ENCODE measurements at regions not wholly inside any gene's neighbourhood (a gene's known extent, or its start where the extent isn't known, plus 50 kb on each side); places are given as distances from the start of the nearest gene placed in this dataset.
A peak's percentile ranks its signal among the peaks of the same experiment; 100 is the strongest.

- Histone ChIP-seq H2AFZ (ENCODE audit: low read length) (peak overlapping the region; percentile 85), H3K36me3 (replicated peaks in 1 of 2; ENCODE audit: control insufficient read depth in 1 of 2, insufficient read depth in 2 of 2, low read length in 2 of 2) (no peaks in the 10 kb centered on the region), H3K79me2 (ENCODE audit: insufficient read depth, low read length) (no peaks in the 10 kb centered on the region), H3K27ac (ENCODE audit: extremely low read length, insufficient read depth, low read length) (no peak overlapping the region), H3K4me2 (ENCODE audit: low read depth, low read length) (peak overlapping the region; percentile 67), H3K27me3 (ENCODE audit: control insufficient read depth in 1 of 2, insufficient read depth in 2 of 2, low read length in 2 of 2) (peaks cover 1 to 4% of the 10 kb centered on the region in 2 experiments; a peak in 2 of 5 replicates), H3K9ac (ENCODE audit: insufficient read depth, low read depth, low read length) (no peak overlapping the region), H4K20me1 (ENCODE audit: insufficient read depth, low read length) (no peaks in the 10 kb centered on the region), H3K9me3 (ENCODE audit: low read length) (no peaks in the 10 kb centered on the region), H3K4me1 (ENCODE audit: insufficient read depth, low read length) (peaks cover 11% of the 10 kb centered on the region), H3K4me3 (replicated peaks in 1 of 3; ENCODE audit: insufficient read depth in 1 of 3, low read depth in 2 of 3, low read length in 3 of 3) (no peak overlapping the region)
- POLR2A ChIA-PET: no interaction called here
- TF ChIP-seq PTBP1 (IDR thresholded peaks at IDR 0.05; ENCODE audit: low read depth, low read length, poor library complexity, severe bottlenecking) (no peak), ZNF776 (CRISPR knock-in tag; IDR thresholded peaks at IDR 0.05) (no peak), BORCS8-MEF2B (CRISPR knock-in tag; IDR thresholded peaks at IDR 0.05) (no peak), MTA3 (CRISPR knock-in tag; IDR thresholded peaks at IDR 0.05) (no peak)
- BruUV-seq (replicated peaks): no TSS peak
- under 1% methylated on average over 4 of the region's 4 CpGs for WGBS (ENCODE audit: low lambda C conversion rate)
- CTCF ChIA-PET (ENCODE audit: low intra/inter-chr PET ratio, low total read pairs): no interaction called here
- ATAC-seq (peak; percentile 35; the same call in 2 of the 3 replicates), DNase-seq (ENCODE audit: low spot score) (no peak), FAIRE-seq (no peak)
- in situ Hi-C loops (cut with HindIII; ENCODE audit: extremely low pct_ligation_motif_present, low pct_unique_long_range_greater_than_20kb): loop anchor here (25.0 kb wide), 2 partner anchors 649 to 824 kb away; partner anchors contain the start of gene MKX
- intact Hi-C loops (cut with micrococcal nuclease; ENCODE audit: unreplicated experiment): no loop called here
Observed at GRCh38 chr10:28386503-28386868, 83.6 kb upstream of the MPP7 start.

GRCh38 chr10:28387140-28387539, 84.3 kb upstream of the MPP7 start:
- peaks cover 4% of the 10 kb centered on the region for H3K4me1 ChIP-seq (ENCODE audit: insufficient read depth, low read length)
- H4K20me1 ChIP-seq (ENCODE audit: insufficient read depth, low read length): no peaks in the 10 kb centered on the region
- H3K27me3 ChIP-seq (ENCODE audit: control insufficient read depth in 1 of 2, insufficient read depth in 2 of 2, low read length in 2 of 2): peaks cover 1 to 4% of the 10 kb centered on the region in 2 experiments; a peak in 2 of 5 replicates
- no peak overlapping the region for H3K4me3 ChIP-seq (replicated peaks in 1 of 3; ENCODE audit: insufficient read depth in 1 of 3, low read depth in 2 of 3, low read length in 3 of 3)
- CTCF ChIA-PET (ENCODE audit: low intra/inter-chr PET ratio, low total read pairs): no interaction called here
- no peak overlapping the region for H2AFZ ChIP-seq (ENCODE audit: low read length)
- POLR2A ChIA-PET: no interaction called here
- H3K27ac ChIP-seq (ENCODE audit: extremely low read length, insufficient read depth, low read length): no peak overlapping the region
- in situ Hi-C loops (cut with HindIII; ENCODE audit: extremely low pct_ligation_motif_present, low pct_unique_long_range_greater_than_20kb) (loop anchor here (25.0 kb wide), 2 partner anchors 650 to 825 kb away; partner anchors contain the start of gene MKX), intact Hi-C loops (cut with micrococcal nuclease; ENCODE audit: unreplicated experiment) (no loop called here)
- DNase-seq (ENCODE audit: low spot score): no peak
- no peaks in the 10 kb centered on the region for H3K9me3 ChIP-seq (ENCODE audit: low read length)
- H3K79me2 ChIP-seq (ENCODE audit: insufficient read depth, low read length): no peaks in the 10 kb centered on the region
- no peak overlapping the region for H3K9ac ChIP-seq (ENCODE audit: insufficient read depth, low read depth, low read length)
- no peaks in the 10 kb centered on the region for H3K36me3 ChIP-seq (replicated peaks in 1 of 2; ENCODE audit: control insufficient read depth in 1 of 2, insufficient read depth in 2 of 2, low read length in 2 of 2)
- peak overlapping the region; percentile 14; the same call in 1 of the 2 replicates for H3K4me2 ChIP-seq (ENCODE audit: low read depth, low read length)
- ATAC-seq: peak; percentile 57
- 0% methylated on average over 5 of the region's 7 CpGs for WGBS (ENCODE audit: low lambda C conversion rate)
- TF ChIP-seq MYPOP (CRISPR knock-in tag; IDR thresholded peaks at IDR 0.05) (no peak), ZNF546 (CRISPR knock-in tag; conservative IDR thresholded peaks at IDR 0.05) (no peak), ZNF367 (CRISPR knock-in tag; IDR thresholded peaks at IDR 0.05; ENCODE audit: borderline replicate concordance) (no peak), ZMYM3 (CRISPR knock-in tag; IDR thresholded peaks at IDR 0.05) (no peak), LBX2 (CRISPR knock-in tag; IDR thresholded peaks at IDR 0.05; ENCODE audit: borderline replicate concordance) (no peak), SIN3B (IDR thresholded peaks at IDR 0.05; ENCODE audit: low read length) (no peak)
- BruUV-seq (replicated peaks): no TSS peak
- FAIRE-seq: no peak

All from HepG2 (cell line).